SK-N-SH treated with all-trans-retinoic acid at 6 μM for 48 hours (cell line): ENCODE measurements at regions not wholly inside any gene's neighbourhood (a gene's known extent, or its start where the extent isn't known, plus 50 kb on each side); places are given as distances from the start of the nearest gene placed in this dataset.
A peak's percentile ranks its signal among the peaks of the same experiment; 100 is the strongest.
"Not testable (repeated sequence)": the region's sequence is repeated elsewhere in the genome, so short reads cannot be mapped to it uniquely, and the experiment has no call there.

Experiments
- ATAC-seq: fragments of 200-7000 bp; cut with Tn5 transposase; 3 replicates; pipeline ENCODE4 v1.9.1; 2020; ENCODE audit warnings: mild to moderate bottlenecking, moderate library complexity
- ARNTL ChIP-seq: fragments of 450-650 bp; formaldehyde crosslinking; IDR thresholded peaks from 2 replicates; pipeline ENCODE4 v1.5.0; 2020; ENCODE audit warnings: low read depth, mild to moderate bottlenecking, moderate library complexity, borderline replicate concordance
- BACH2 ChIP-seq: fragments of 250-450 bp; sonication (Bioruptor Pico); IDR thresholded peaks from 2 replicates; pipeline ENCODE4 v1.9.0; 2021; ENCODE audit warnings: mild to moderate bottlenecking, borderline replicate concordance
- CREB5 ChIP-seq: fragments of 250-450 bp; sonication (Bioruptor Pico); IDR thresholded peaks from 2 replicates; pipeline ENCODE4 v1.5.1; 2020; ENCODE audit warnings: low read depth, mild to moderate bottlenecking, moderate library complexity
- CSDC2 ChIP-seq: fragments of 250-450 bp; sonication (Bioruptor Pico); IDR thresholded peaks from 2 replicates; pipeline ENCODE4 v1.5.0; 2020; ENCODE audit warnings: mild to moderate bottlenecking, moderate library complexity
- CSRNP3 ChIP-seq: fragments of 250-450 bp; sonication (Bioruptor Pico); IDR thresholded peaks from 2 replicates; pipeline ENCODE4 v1.5.1; 2021; ENCODE audit warnings: mild to moderate bottlenecking, moderate library complexity
- ESRRG ChIP-seq: fragments of 250-450 bp; sonication (Bioruptor Pico); IDR thresholded peaks from 2 replicates; pipeline ENCODE4 v1.6.1; 2021; ENCODE audit warnings: mild to moderate bottlenecking
- GLIS3 ChIP-seq: fragments of 250-450 bp; sonication (Bioruptor Pico); IDR thresholded peaks from 2 replicates; pipeline ENCODE4 v1.5.0; 2020; ENCODE audit warnings: mild to moderate bottlenecking, moderate library complexity
- ISL1 ChIP-seq: fragments of 250-450 bp; sonication (Bioruptor Pico); IDR thresholded peaks from 2 replicates; pipeline ENCODE4 v2.1.2; 2022; ENCODE audit warnings: mild to moderate bottlenecking, moderate library complexity
- OSR1 ChIP-seq: fragments of 250-450 bp; sonication (Bioruptor Pico); IDR thresholded peaks from 2 replicates; pipeline ENCODE4 v1.8.0; 2022; ENCODE audit warnings: moderate library complexity, mild to moderate bottlenecking, inconsistent platforms
- PATZ1 ChIP-seq: fragments of 250-450 bp; sonication (Bioruptor Pico); IDR thresholded peaks from 2 replicates; pipeline ENCODE4 v1.8.0; 2020; ENCODE audit warnings: mild to moderate bottlenecking, moderate library complexity, borderline replicate concordance
- POU6F1 ChIP-seq: fragments of 250-450 bp; sonication (Bioruptor Pico); IDR thresholded peaks from 2 replicates; pipeline ENCODE4 v1.8.0; 2021; ENCODE audit warnings: low read depth, mild to moderate bottlenecking, moderate library complexity, borderline replicate concordance
- PPARA ChIP-seq: fragments of 250-450 bp; sonication (Bioruptor Pico); IDR thresholded peaks from 2 replicates; pipeline ENCODE4 v1.5.0; 2020; ENCODE audit warnings: mild to moderate bottlenecking, borderline replicate concordance
- RARB ChIP-seq: fragments of 250-450 bp; sonication (Bioruptor Pico); IDR thresholded peaks from 2 replicates; pipeline ENCODE4 v1.8.0; 2021; ENCODE audit warnings: mild to moderate bottlenecking, moderate library complexity
- SNAI2 ChIP-seq: fragments of 250-450 bp; sonication (Bioruptor Pico); IDR thresholded peaks from 2 replicates; pipeline ENCODE4 v1.5.0; 2020; ENCODE audit warnings: mild to moderate bottlenecking, moderate library complexity
- TCF4 ChIP-seq: fragments of 250-450 bp; sonication (Bioruptor Pico); IDR thresholded peaks from 2 replicates; pipeline ENCODE4 v1.8.0; 2021; ENCODE audit warnings: mild to moderate bottlenecking, moderate library complexity, borderline replicate concordance
- TOX ChIP-seq: fragments of 250-450 bp; sonication (Bioruptor Pico); IDR thresholded peaks from 2 replicates; pipeline ENCODE4 v1.8.0; 2021; ENCODE audit warnings: mild to moderate bottlenecking, moderate library complexity, borderline replicate concordance
- TSHZ2 ChIP-seq: fragments of 250-450 bp; sonication (Bioruptor Pico); IDR thresholded peaks from 2 replicates; pipeline ENCODE4 v1.5.0; 2020; ENCODE audit warnings: mild to moderate bottlenecking, moderate library complexity
- ZC3H10 ChIP-seq: fragments of 250-450 bp; sonication (Bioruptor Pico); IDR thresholded peaks from 2 replicates; pipeline ENCODE4 v1.5.1; 2021; ENCODE audit warnings: mild to moderate bottlenecking, moderate library complexity
- ZFP3 ChIP-seq: fragments of 250-450 bp; sonication (Bioruptor Pico); IDR thresholded peaks from 2 replicates; pipeline ENCODE4 v1.5.0; 2020; ENCODE audit warnings: mild to moderate bottlenecking, moderate library complexity
- ZFP30 ChIP-seq: fragments of 450-650 bp; formaldehyde crosslinking; IDR thresholded peaks from 2 replicates; pipeline ENCODE4 v1.5.0; 2022; ENCODE audit warnings: mild to moderate bottlenecking, moderate library complexity
- ZNF70 ChIP-seq: fragments of 450-650 bp; formaldehyde crosslinking; IDR thresholded peaks from 2 replicates; pipeline ENCODE4 v1.5.0; 2020; ENCODE audit warnings: mild to moderate bottlenecking, moderate library complexity
- ZNF8 ChIP-seq: fragments of 450-650 bp; formaldehyde crosslinking; IDR thresholded peaks from 2 replicates; pipeline ENCODE4 v1.5.0; 2020; ENCODE audit warnings: mild to moderate bottlenecking, moderate library complexity

GRCh38 chr1:82778612-82779011, 977.9 kb downstream of the ADGRL2 start:
- ATAC-seq: peak; percentile 52; the same call in 2 of the 3 replicates
- TF ChIP-seq TCF4 (CRISPR knock-in tag): no peak
- TF ChIP-seq ZC3H10 (CRISPR knock-in tag): no peak
- no peak for TF ChIP-seq ARNTL (CRISPR knock-in tag)
- no peak for TF ChIP-seq RARB (CRISPR knock-in tag)
- TF ChIP-seq TOX (CRISPR knock-in tag): no peak
- no peak for TF ChIP-seq CSDC2
- TF ChIP-seq ZFP3: no peak
- no peak for TF ChIP-seq ZNF8 (CRISPR knock-in tag)
- no peak for TF ChIP-seq BACH2 (CRISPR knock-in tag)
- TF ChIP-seq CSRNP3 (CRISPR knock-in tag): no peak
- no peak for TF ChIP-seq PATZ1
- TF ChIP-seq CREB5 (CRISPR knock-in tag): no peak
- TF ChIP-seq PPARA (CRISPR knock-in tag): no peak
- no peak for TF ChIP-seq POU6F1 (CRISPR knock-in tag)
- no peak for TF ChIP-seq ZNF70 (CRISPR knock-in tag)
- no peak for TF ChIP-seq ZFP30 (CRISPR knock-in tag)
- no peak for TF ChIP-seq GLIS3 (CRISPR knock-in tag)
- no peak for TF ChIP-seq SNAI2 (CRISPR knock-in tag)
- TF ChIP-seq OSR1 (CRISPR knock-in tag): no peak
- TF ChIP-seq TSHZ2 (CRISPR knock-in tag): no peak

- TF ChIP-seq OSR1 (CRISPR knock-in tag): no peak
- TF ChIP-seq PATZ1: no peak
- TF ChIP-seq ISL1 (CRISPR knock-in tag): no peak
- no peak for TF ChIP-seq CSRNP3 (CRISPR knock-in tag)
- no peak for TF ChIP-seq ESRRG (CRISPR knock-in tag)
- ATAC-seq: no peak
These were observed 976.5 kb downstream of the ADGRL2 start for GRCh38 chr1:82777240-82777639.

GRCh38 chr1:82776730-82777129, 976.0 kb downstream of the ADGRL2 start:
- not testable (repeated sequence) for ATAC-seq
